ENCODE measurements at regions not wholly inside any gene's neighbourhood (a gene's known extent, or its start where the extent isn't known, plus 50 kb on each side); places are given as distances from the start of the nearest gene placed in this dataset.
"Not testable (repeated sequence)": the region's sequence is repeated elsewhere in the genome, so short reads cannot be mapped to it uniquely, and the experiment has no call there.

GRCh38 chr7:56449762-56450161 is 333.5 kb upstream of the NUPR2 start:
- DNase-seq = no peak

GRCh38 chr7:56447864-56448693 is 331.9 kb upstream of the NUPR2 start:
- DNase-seq = no peak

GRCh38 chr7:56420528-56420927 is 304.3 kb upstream of the NUPR2 start:
- not testable (repeated sequence) for DNase-seq

GRCh38 chr7:56375173-56375572 is 259.0 kb upstream of the NUPR2 start:
- no peak for DNase-seq

- not testable (repeated sequence) for DNase-seq
Observed at GRCh38 chr7:56374666-56375065, 258.4 kb upstream of the NUPR2 start.

- peak; percentile 56 for DNase-seq
Observed at GRCh38 chr7:56373314-56373713, 257.1 kb upstream of the NUPR2 start.

- DNase-seq = peak; percentile 14
Observed at GRCh38 chr7:56371792-56372191, 255.6 kb upstream of the NUPR2 start.

GRCh38 chr7:56370208-56370872 is 254.1 kb upstream of the NUPR2 start:
- DNase-seq = not testable (repeated sequence)

GRCh38 chr7:56367914-56368313 is 251.7 kb upstream of the NUPR2 start:
- not testable (repeated sequence) for DNase-seq

GRCh38 chr7:56367411-56367810 is 251.2 kb upstream of the NUPR2 start:
- DNase-seq = not testable (repeated sequence)

- not testable (repeated sequence) for DNase-seq
Observed at GRCh38 chr7:56366701-56367100, 250.5 kb upstream of the NUPR2 start.

- DNase-seq = not testable (repeated sequence)
Observed at GRCh38 chr7:56352576-56352975, 236.4 kb upstream of the NUPR2 start.

GRCh38 chr7:56351181-56351580 is 235.0 kb upstream of the NUPR2 start:
- DNase-seq = not testable (repeated sequence)

GRCh38 chr7:56348311-56348710 is 232.1 kb upstream of the NUPR2 start:
- not testable (repeated sequence) for DNase-seq

GRCh38 chr7:56328327-56328726 is 212.1 kb upstream of the NUPR2 start:
- not testable (repeated sequence) for DNase-seq

GRCh38 chr7:56290548-56290947 is 174.3 kb upstream of the NUPR2 start:
- DNase-seq = no peak

GRCh38 chr7:56287429-56288138 is 171.4 kb upstream of the NUPR2 start:
- no peak for DNase-seq

- DNase-seq = no peak
Observed at GRCh38 chr7:56256108-56256507, 139.9 kb upstream of the NUPR2 start.

- DNase-seq = no peak
Observed at GRCh38 chr7:56250135-56250534, 133.9 kb upstream of the NUPR2 start.

GRCh38 chr7:56229631-56230030 is 113.4 kb upstream of the NUPR2 start:
- DNase-seq = no peak

GRCh38 chr7:56222866-56223265 is 106.6 kb upstream of the NUPR2 start:
- no peak for DNase-seq

GRCh38 chr7:56219017-56219416 is 102.8 kb upstream of the NUPR2 start:
- no peak for DNase-seq

GRCh38 chr7:56218510-56218909 is 102.3 kb upstream of the NUPR2 start:
- DNase-seq = no peak

GRCh38 chr7:56213574-56213973 is 97.4 kb upstream of the NUPR2 start:
- DNase-seq = no peak
